SK-N-MC (cell line): ENCODE measurements at regions not wholly inside any gene's neighbourhood (a gene's known extent, or its start where the extent isn't known, plus 50 kb on each side); places are given as distances from the start of the nearest gene placed in this dataset.

Source experiments
- EZH2 ChIP-seq: fragments of 200-600 bp; sonication (generic); IDR thresholded peaks from one replicate; pipeline ENCODE4 v1.6.1; 2017; ENCODE audit warnings: antibody characterized with exemption
- POLR2AphosphoS5 ChIP-seq: IDR thresholded peaks from 2 replicates; pipeline ENCODE4 v1.6.1; 2012; ENCODE audit warnings: mild to moderate bottlenecking, low read depth, low read length, borderline replicate concordance

DNA sequence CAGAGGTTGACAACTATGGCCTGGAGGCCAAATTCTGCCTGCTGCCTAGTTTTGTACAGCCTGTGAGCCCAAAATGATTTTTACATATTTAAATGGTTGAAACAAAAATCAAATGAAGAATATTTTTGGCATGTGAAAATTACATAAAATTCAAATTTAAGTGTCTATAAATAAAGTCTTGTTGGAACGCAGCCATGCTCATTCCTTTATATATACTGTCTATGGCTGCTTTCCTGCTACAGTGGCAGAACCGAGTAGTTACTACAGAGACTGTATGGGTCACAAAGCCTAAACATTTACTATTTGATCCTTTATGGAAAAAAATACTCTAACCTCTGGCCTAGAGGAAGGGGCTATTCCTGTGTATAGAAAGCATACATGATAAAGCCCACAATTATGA, 290.4 kb downstream of the GLUD2 start:
- TF ChIP-seq POLR2AphosphoS5 = no peak
- no peak for TF ChIP-seq EZH2
